Lung (tissue), 11 donors: ENCODE measurements at regions not wholly inside any gene's neighbourhood (a gene's known extent, or its start where the extent isn't known, plus 50 kb on each side); places are given as distances from the start of the nearest gene placed in this dataset.
"Not testable (repeated sequence)": the region's sequence is repeated elsewhere in the genome, so short reads cannot be mapped to it uniquely, and the experiment has no call there.

Experiments used
- ATAC-seq: fragments of 200-7000 bp; cut with Tn5 transposase; one replicate; pipeline ENCODE4 v1.9.1; 2020; ENCODE audit warnings: moderate number of reproducible peaks; ENCODE audit not compliant: insufficient read depth, low FRiP score
- DNase-seq, 3 donors: peaks; one replicate each; pipeline ENCODE4 v3.0.0-alpha.2; 2013 to 2017
- H3K27ac ChIP-seq, 2 donors: one replicate each; pipeline ENCODE4 v1.5.1; 2013; ENCODE audit warnings: mild to moderate bottlenecking in 2 of 2, moderate library complexity in 2 of 2, control low read depth in 1 of 2, inconsistent platforms in 1 of 2, low read depth in 1 of 2, low read length in 1 of 2
- H3K27me3 ChIP-seq, 3 donors: one replicate each; pipeline ENCODE4 v1.5.1; 2013; ENCODE audit warnings: low read length in 2 of 3; ENCODE audit not compliant: control insufficient read depth in 3 of 3, insufficient read depth in 3 of 3
- H3K36me3 ChIP-seq, 4 donors: one replicate each; pipeline ENCODE4 v1.5.1; 2013; ENCODE audit warnings: low read length in 4 of 4, mild to moderate bottlenecking in 1 of 4, moderate library complexity in 1 of 4; ENCODE audit not compliant: control insufficient read depth in 4 of 4, insufficient read depth in 4 of 4
- H3K4me1 ChIP-seq, 5 donors: one replicate each; pipeline ENCODE4 v1.5.1; 2013; ENCODE audit warnings: low read length in 5 of 5, mild to moderate bottlenecking in 2 of 5, moderate library complexity in 1 of 5; ENCODE audit not compliant: control insufficient read depth in 5 of 5, insufficient read depth in 5 of 5
- H3K4me3 ChIP-seq: one replicate; pipeline ENCODE4 v1.5.1; 2013; ENCODE audit warnings: mild to moderate bottlenecking, control low read depth, moderate library complexity
- H3K9ac ChIP-seq, 2 donors: one replicate each; pipeline ENCODE4 v1.5.1; 2013; ENCODE audit warnings: low read length in 2 of 2, control low read depth in 1 of 2; ENCODE audit not compliant: insufficient read depth in 1 of 2
- H3K9me3 ChIP-seq, 4 donors: one replicate each; pipeline ENCODE4 v1.5.1; 2013; ENCODE audit warnings: low read length in 3 of 4, mild to moderate bottlenecking in 1 of 4, moderate library complexity in 1 of 4; ENCODE audit not compliant: control insufficient read depth in 4 of 4, insufficient read depth in 3 of 4
- CTCF ChIP-seq: IDR thresholded peaks from 2 replicates; pipeline ENCODE4 v1.5.1; 2012; ENCODE audit warnings: mild to moderate bottlenecking; ENCODE audit errors: control extremely low read depth, extremely low read depth
- WGBS, 2 donors: extraction: QIAGEN DNeasy Blood & Tissue Kit; methylation state at CpG; one replicate each; pipeline ENCODE4 v1.1.7; 2013; 5-methylcytosine and 5-hydroxymethylcytosine counted together
- donor health status: control.
- donor health status: control.
- donor health status: Bipolar disorder and iron deficiency.
- donor health status: healthy.
- donor health status: DM: yes; HTN: yes; CAD: no.

GRCh38 chr20:47921408-47921807, 136.1 kb upstream of the SULF2 start:
- Histone ChIP-seq H3K27me3 (peaks cover 0 to 25% (median 16%) of the 10 kb centered on the region in 3 donors), H3K9ac (no peak overlapping the region), H3K9me3 (peaks cover 0 to 12% (median 3%) of the 10 kb centered on the region in 4 donors), H3K36me3 (no peaks in the 10 kb centered on the region), H3K27ac (no peak overlapping the region), H3K4me1 (peaks cover 0 to 8% (median 0%) of the 10 kb centered on the region in 5 donors), H3K4me3 (no peak overlapping the region)
- 53 to 79% methylated on average over 6 of the region's 6 CpGs for WGBS, 2 donors
- DNase-seq: peak in 1 of 3 donors; percentile 1
- ATAC-seq: no peak
- TF ChIP-seq CTCF: no peak

- ATAC-seq (no peak), DNase-seq (no peak)
- 93 to 94% methylated on average over 2 of the region's 2 CpGs for WGBS, 2 donors
- no peak overlapping the region for H3K4me3 ChIP-seq
- H3K27me3 ChIP-seq: peaks cover 2 to 14% (median 3%) of the 10 kb centered on the region in 3 donors
- H3K9me3 ChIP-seq: peaks cover 0 to 10% (median 3%) of the 10 kb centered on the region in 4 donors
- no peaks in the 10 kb centered on the region for H3K36me3 ChIP-seq
- H3K9ac ChIP-seq: no peak overlapping the region
- H3K4me1 ChIP-seq: peaks cover 0 to 7% (median 0%) of the 10 kb centered on the region in 5 donors
- H3K27ac ChIP-seq: no peak overlapping the region
- no peak for TF ChIP-seq CTCF
Observed at GRCh38 chr20:47917549-47918070, 132.3 kb upstream of the SULF2 start.

- Histone ChIP-seq H3K4me1 (no peaks in the 10 kb centered on the region), H3K9me3 (peaks cover 0 to 10% (median 3%) of the 10 kb centered on the region in 4 donors), H3K27ac (no peak overlapping the region), H3K9ac (no peak overlapping the region), H3K27me3 (peaks cover 3 to 16% (median 4%) of the 10 kb centered on the region in 3 donors), H3K36me3 (no peaks in the 10 kb centered on the region), H3K4me3 (no peak overlapping the region)
- 96 to 99% methylated on average over 3 of the region's 3 CpGs for WGBS, 2 donors
- DNase-seq: no peak
- no peak for TF ChIP-seq CTCF
- no peak for ATAC-seq
Observed at GRCh38 chr20:47915495-47915894, 130.2 kb upstream of the SULF2 start.

GRCh38 chr20:47914792-47915191, 129.5 kb upstream of the SULF2 start:
- Histone ChIP-seq H3K27ac (no peak overlapping the region), H3K36me3 (no peaks in the 10 kb centered on the region), H3K9ac (no peak overlapping the region), H3K9me3 (peaks cover 0 to 10% (median 3%) of the 10 kb centered on the region in 4 donors), H3K27me3 (peaks cover 3 to 12% (median 7%) of the 10 kb centered on the region in 3 donors), H3K4me1 (no peaks in the 10 kb centered on the region), H3K4me3 (no peak overlapping the region)
- ATAC-seq (no peak), DNase-seq (no peak)
- no peak for TF ChIP-seq CTCF
- 50 to 62% methylated on average over 1 of the region's 1 CpG for WGBS, 2 donors

GRCh38 chr20:47912786-47913501, 127.7 kb upstream of the SULF2 start:
- not testable (repeated sequence) for ATAC-seq, H3K4me3 ChIP-seq, H3K4me1 ChIP-seq, H3K9ac ChIP-seq, H3K27ac ChIP-seq, H3K27me3 ChIP-seq, H3K36me3 ChIP-seq, H3K9me3 ChIP-seq
- DNase-seq: peak in 1 of 3 donors; percentile 10
- WGBS, 2 donors: 77 to 80% methylated on average over 12 of the region's 12 CpGs
